ENCODE measurements at regions not wholly inside any gene's neighbourhood (a gene's known extent, or its start where the extent isn't known, plus 50 kb on each side); places are given as distances from the start of the nearest gene placed in this dataset.

DNA sequence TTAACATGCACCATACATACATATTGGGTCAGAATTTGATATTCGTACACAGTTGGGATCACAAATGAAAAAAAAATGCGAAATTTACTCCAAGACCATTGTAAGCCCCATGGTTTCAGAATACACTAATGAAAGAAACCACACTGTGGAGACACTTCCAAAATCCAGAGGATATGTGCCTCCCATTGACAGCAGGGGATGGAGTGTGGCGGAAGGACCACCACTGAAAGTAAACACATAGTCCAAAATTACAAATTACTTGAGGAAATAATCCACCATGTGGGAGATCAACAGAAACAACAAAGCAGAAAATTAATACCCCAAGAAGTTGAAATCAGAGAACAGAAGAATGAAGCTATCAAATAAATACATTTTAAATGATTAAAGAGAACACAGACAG, 291.6 kb upstream of the PAPPA start:
- TF ChIP-seq CTCF (conservative IDR thresholded peaks at IDR 0.05; ENCODE audit: low read length) (no peak), EZH2phosphoT487 (IDR thresholded peaks at IDR 0.05; ENCODE audit: borderline replicate concordance) (no peak)

All from Loucy (cell line).